GM21723 (cell line): ENCODE measurements at regions not wholly inside any gene's neighbourhood (a gene's known extent, or its start where the extent isn't known, plus 50 kb on each side); places are given as distances from the start of the nearest gene placed in this dataset.

Experiments used
- ATAC-seq: cut with Tn5 transposase; IDR thresholded peaks from one replicate; pipeline ENCODE4 v1.9.1; 2021; ENCODE audit warnings: mild to moderate bottlenecking, moderate library complexity; ENCODE audit not compliant: unreplicated experiment

DNA sequence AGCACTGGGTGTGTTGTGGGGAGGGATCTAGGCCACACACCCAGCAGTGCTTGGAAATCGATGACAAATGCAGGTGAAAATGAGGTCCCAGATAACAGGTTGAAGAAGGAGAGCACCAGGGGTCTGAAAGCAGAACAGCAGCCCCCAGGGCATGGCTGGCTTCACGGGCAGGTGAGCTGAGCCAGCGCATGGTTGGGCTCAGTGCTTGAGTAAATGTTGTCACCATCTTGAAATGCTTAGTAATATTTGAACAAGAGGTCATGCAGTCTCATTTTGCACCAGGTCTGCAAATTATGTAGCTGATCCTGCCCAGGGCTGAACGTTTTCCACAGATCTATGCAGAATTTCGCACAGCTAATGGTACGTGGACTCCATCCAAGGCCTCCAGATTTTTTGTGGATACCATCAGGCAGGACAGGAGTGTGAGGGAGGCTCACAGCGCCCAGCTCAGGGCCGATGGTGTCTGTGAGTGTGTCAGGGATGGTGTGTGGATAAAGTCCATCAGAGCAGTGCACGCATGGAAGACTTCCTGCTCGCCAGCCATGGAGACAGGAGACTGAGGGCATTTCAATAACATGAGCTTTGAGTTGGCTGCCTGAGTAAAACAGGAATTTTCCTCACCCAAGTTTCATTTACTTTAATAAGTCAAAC is 53.1 kb upstream of the SNX9 start:
- ATAC-seq: no peak

DNA sequence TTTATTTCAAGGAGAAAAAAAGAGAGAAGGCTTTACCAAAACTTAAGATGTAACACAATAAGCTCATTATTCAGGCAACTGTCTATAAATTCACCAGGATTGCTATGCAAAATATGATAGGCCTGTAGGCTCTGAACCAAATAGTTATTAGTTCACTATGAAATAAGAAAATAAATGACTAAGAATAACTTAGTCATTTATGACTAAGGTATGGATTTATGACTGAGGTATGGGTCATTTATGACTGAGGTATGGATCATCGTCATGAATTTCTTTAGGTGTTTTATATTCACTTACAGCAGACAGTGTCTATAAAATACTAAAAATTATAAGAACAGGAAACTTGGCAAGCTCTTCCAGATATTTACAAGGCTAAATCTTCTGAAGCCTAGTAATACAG is 52.1 kb upstream of the SNX9 start:
- no peak for ATAC-seq

DNA sequence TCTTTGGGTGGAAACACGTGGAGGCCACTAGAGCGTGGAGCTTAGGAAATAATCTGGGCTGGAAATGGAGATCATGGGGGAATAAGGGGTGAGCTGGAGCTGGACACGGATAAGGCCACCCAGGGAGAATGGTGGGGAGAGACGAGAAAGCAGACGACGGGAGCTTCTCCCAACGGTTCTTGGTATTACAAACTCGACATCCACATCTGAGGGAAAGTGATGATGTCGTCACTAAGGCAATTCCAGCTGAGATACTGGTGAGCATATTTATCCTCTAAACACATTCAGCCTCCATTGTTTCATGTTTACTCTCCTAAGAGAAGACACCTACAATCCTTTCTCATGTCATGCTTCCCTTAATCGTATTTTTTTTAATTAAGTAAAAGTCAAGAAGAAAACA is 50.2 kb upstream of the SNX9 start:
- no peak for ATAC-seq
